ENCODE measurements at regions not wholly inside any gene's neighbourhood (a gene's known extent, or its start where the extent isn't known, plus 50 kb on each side); places are given as distances from the start of the nearest gene placed in this dataset.

GRCh38 chr3:18828637-18829036 lies 319.7 kb upstream of the KCNH8 start:
- no peak for TF ChIP-seq ZNF202 (tag by site-specific recombination; IDR thresholded peaks at IDR 0.05; ENCODE audit: borderline replicate concordance)
- peak; percentile 98 for TF ChIP-seq ZNF510 (tag by site-specific recombination; IDR thresholded peaks at IDR 0.05; ENCODE audit: insufficient replicate concordance)
- CTCF ChIA-PET, result no interaction called here
- POLR2A ChIA-PET, result no interaction called here
- H3K4me1 ChIP-seq (ENCODE audit: control insufficient read depth, insufficient read depth, low read length), result no peaks in the 10 kb centered on the region
- H3K9me3 ChIP-seq (ENCODE audit: control insufficient read depth, insufficient read depth, low read depth, low read length), result no peaks in the 10 kb centered on the region
- no peaks in the 10 kb centered on the region for H3K36me3 ChIP-seq (ENCODE audit: control insufficient read depth in 2 of 2, insufficient read depth in 1 of 2, low read length in 2 of 2)
- no peak overlapping the region for H3K4me3 ChIP-seq (ENCODE audit: low read depth, low read length)
- H3K27ac ChIP-seq (ENCODE audit: extremely low read depth, low read depth, low read length), result no peak overlapping the region

DNA sequence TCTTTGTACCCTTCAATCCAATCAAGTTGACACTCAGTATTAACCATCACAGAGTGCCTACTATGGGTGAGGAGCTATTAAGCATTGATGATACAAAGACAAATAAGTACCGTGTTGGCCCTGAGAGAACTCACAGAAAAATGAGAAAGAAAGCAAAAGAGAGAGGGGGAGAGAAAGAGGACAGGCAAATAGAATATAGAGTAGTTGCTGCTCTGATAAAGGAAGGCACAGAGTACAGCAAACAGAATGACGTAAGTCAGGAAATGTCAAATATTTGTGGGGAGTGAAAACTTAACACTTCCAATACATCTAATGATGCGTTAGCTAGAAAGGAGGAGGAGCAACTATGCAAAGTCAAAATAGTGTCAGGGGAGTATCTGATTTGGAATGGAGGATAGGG lies 320.6 kb upstream of the KCNH8 start:
- Histone ChIP-seq H3K4me3 (ENCODE audit: low read depth, low read length) (no peak overlapping the region), H3K36me3 (ENCODE audit: control insufficient read depth in 2 of 2, insufficient read depth in 1 of 2, low read length in 2 of 2) (no peaks in the 10 kb centered on the region), H3K4me1 (ENCODE audit: control insufficient read depth, insufficient read depth, low read length) (no peaks in the 10 kb centered on the region), H3K9me3 (ENCODE audit: control insufficient read depth, insufficient read depth, low read depth, low read length) (no peaks in the 10 kb centered on the region), H3K27ac (ENCODE audit: extremely low read depth, low read depth, low read length) (no peak overlapping the region)
- ChIA-PET POLR2A (no interaction called here), CTCF (interaction anchor here (0.6 kb wide), 1 partner anchor 934 kb away, joined by 4 read pairs; no protein-coding TSS in a partner anchor)
- TF ChIP-seq ZNF473 (tag by site-specific recombination; IDR thresholded peaks at IDR 0.05), result no peak
- TF ChIP-seq, protein P1, sequence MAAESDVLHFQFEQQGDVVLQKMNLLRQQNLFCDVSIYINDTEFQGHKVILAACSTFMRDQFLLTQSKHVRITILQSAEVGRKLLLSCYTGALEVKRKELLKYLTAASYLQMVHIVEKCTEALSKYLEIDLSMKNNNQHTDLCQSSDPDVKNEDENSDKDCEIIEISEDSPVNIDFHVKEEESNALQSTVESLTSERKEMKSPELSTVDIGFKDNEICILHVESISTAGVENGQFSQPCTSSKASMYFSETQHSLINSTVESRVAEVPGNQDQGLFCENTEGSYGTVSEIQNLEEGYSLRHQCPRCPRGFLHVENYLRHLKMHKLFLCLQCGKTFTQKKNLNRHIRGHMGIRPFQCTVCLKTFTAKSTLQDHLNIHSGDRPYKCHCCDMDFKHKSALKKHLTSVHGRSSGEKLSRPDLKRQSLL (tag by site-specific recombination; IDR thresholded peaks at IDR 0.05), result no peak
- TF ChIP-seq, protein P2, sequence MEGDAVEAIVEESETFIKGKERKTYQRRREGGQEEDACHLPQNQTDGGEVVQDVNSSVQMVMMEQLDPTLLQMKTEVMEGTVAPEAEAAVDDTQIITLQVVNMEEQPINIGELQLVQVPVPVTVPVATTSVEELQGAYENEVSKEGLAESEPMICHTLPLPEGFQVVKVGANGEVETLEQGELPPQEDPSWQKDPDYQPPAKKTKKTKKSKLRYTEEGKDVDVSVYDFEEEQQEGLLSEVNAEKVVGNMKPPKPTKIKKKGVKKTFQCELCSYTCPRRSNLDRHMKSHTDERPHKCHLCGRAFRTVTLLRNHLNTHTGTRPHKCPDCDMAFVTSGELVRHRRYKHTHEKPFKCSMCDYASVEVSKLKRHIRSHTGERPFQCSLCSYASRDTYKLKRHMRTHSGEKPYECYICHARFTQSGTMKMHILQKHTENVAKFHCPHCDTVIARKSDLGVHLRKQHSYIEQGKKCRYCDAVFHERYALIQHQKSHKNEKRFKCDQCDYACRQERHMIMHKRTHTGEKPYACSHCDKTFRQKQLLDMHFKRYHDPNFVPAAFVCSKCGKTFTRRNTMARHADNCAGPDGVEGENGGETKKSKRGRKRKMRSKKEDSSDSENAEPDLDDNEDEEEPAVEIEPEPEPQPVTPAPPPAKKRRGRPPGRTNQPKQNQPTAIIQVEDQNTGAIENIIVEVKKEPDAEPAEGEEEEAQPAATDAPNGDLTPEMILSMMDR (tag by site-specific recombination; IDR thresholded peaks at IDR 0.05), result no peak
- no peak for TF ChIP-seq ZNF530 (tag by site-specific recombination; IDR thresholded peaks at IDR 0.05; ENCODE audit: low read depth)
- TF ChIP-seq ZNF768 (tag by site-specific recombination; IDR thresholded peaks at IDR 0.05), result no peak
- TF ChIP-seq, protein P3, sequence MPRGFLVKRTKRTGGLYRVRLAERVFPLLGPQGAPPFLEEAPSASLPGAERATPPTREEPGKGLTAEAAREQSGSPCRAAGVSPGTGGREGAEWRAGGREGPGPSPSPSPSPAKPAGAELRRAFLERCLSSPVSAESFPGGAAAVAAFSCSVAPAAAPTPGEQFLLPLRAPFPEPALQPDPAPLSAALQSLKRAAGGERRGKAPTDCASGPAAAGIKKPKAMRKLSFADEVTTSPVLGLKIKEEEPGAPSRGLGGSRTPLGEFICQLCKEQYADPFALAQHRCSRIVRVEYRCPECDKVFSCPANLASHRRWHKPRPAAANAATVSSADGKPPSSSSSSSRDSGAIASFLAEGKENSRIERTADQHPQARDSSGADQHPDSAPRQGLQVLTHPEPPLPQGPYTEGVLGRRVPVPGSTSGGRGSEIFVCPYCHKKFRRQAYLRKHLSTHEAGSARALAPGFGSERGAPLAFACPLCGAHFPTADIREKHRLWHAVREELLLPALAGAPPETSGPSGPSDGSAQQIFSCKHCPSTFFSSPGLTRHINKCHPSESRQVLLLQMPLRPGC (tag by site-specific recombination; IDR thresholded peaks at IDR 0.05), result no peak
- TF ChIP-seq HOXC10 (CRISPR knock-in tag; IDR thresholded peaks at IDR 0.05), result no peak
- TF ChIP-seq ZNF701 (tag by site-specific recombination; IDR thresholded peaks at IDR 0.05), result no peak
- TF ChIP-seq ZNF660 (tag by site-specific recombination; IDR thresholded peaks at IDR 0.05), result no peak
- TF ChIP-seq GLI4 (tag by site-specific recombination; IDR thresholded peaks at IDR 0.05), result no peak
- TF ChIP-seq ZNF335 (tag by site-specific recombination; conservative IDR thresholded peaks at IDR 0.05), result no peak
- no peak for TF ChIP-seq GLIS1 (tag by site-specific recombination; IDR thresholded peaks at IDR 0.05)
- TF ChIP-seq, protein P4, sequence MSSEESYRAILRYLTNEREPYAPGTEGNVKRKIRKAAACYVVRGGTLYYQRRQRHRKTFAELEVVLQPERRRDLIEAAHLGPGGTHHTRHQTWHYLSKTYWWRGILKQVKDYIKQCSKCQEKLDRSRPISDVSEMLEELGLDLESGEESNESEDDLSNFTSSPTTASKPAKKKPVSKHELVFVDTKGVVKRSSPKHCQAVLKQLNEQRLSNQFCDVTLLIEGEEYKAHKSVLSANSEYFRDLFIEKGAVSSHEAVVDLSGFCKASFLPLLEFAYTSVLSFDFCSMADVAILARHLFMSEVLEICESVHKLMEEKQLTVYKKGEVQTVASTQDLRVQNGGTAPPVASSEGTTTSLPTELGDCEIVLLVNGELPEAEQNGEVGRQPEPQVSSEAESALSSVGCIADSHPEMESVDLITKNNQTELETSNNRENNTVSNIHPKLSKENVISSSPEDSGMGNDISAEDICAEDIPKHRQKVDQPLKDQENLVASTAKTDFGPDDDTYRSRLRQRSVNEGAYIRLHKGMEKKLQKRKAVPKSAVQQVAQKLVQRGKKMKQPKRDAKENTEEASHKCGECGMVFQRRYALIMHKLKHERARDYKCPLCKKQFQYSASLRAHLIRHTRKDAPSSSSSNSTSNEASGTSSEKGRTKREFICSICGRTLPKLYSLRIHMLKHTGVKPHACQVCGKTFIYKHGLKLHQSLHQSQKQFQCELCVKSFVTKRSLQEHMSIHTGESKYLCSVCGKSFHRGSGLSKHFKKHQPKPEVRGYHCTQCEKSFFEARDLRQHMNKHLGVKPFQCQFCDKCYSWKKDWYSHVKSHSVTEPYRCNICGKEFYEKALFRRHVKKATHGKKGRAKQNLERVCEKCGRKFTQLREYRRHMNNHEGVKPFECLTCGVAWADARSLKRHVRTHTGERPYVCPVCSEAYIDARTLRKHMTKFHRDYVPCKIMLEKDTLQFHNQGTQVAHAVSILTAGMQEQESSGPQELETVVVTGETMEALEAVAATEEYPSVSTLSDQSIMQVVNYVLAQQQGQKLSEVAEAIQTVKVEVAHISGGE (tag by site-specific recombination; conservative IDR thresholded peaks at IDR 0.05; ENCODE audit: low read depth), result no peak
- no peak for TF ChIP-seq MZF1 (tag by site-specific recombination; IDR thresholded peaks at IDR 0.05; ENCODE audit: borderline replicate concordance)

Data from HEK293 (cell line).